ENCODE measurements at regions not wholly inside any gene's neighbourhood (a gene's known extent, or its start where the extent isn't known, plus 50 kb on each side); places are given as distances from the start of the nearest gene placed in this dataset.
"Not testable (repeated sequence)": the region's sequence is repeated elsewhere in the genome, so short reads cannot be mapped to it uniquely, and the experiment has no call there.

GRCh38 chr11:23887122-23887521 lies 609.7 kb upstream of the LUZP2 start:
- not testable (repeated sequence) for DNase-seq

- DNase-seq, result no peak
These were observed 603.7 kb upstream of the LUZP2 start for GRCh38 chr11:23893126-23893525.

GRCh38 chr11:23897453-23898286 lies 599.2 kb upstream of the LUZP2 start:
- DNase-seq, result no peak

- DNase-seq, result no peak
These were observed 593.7 kb upstream of the LUZP2 start for GRCh38 chr11:23903044-23903704.

- no peak for DNase-seq
These were observed 577.4 kb upstream of the LUZP2 start for GRCh38 chr11:23919455-23919854.

GRCh38 chr11:23923357-23923756 lies 573.5 kb upstream of the LUZP2 start:
- DNase-seq, result no peak

GRCh38 chr11:23924226-23924625 lies 572.6 kb upstream of the LUZP2 start:
- no peak for DNase-seq

GRCh38 chr11:23931443-23931842 lies 565.4 kb upstream of the LUZP2 start:
- DNase-seq, result no peak

- DNase-seq, result no peak
These were observed 564.4 kb upstream of the LUZP2 start for GRCh38 chr11:23932485-23932898.

- DNase-seq, result no peak
These were observed 563.1 kb upstream of the LUZP2 start for GRCh38 chr11:23933721-23934120.

- not testable (repeated sequence) for DNase-seq
These were observed 562.1 kb upstream of the LUZP2 start for GRCh38 chr11:23934671-23935270.

GRCh38 chr11:23942117-23942815 lies 554.6 kb upstream of the LUZP2 start:
- DNase-seq, result not testable (repeated sequence)

GRCh38 chr11:23944923-23945322 lies 551.9 kb upstream of the LUZP2 start:
- DNase-seq, result no peak

GRCh38 chr11:23947883-23948282 lies 549.0 kb upstream of the LUZP2 start:
- no peak for DNase-seq

- no peak for DNase-seq
These were observed 548.0 kb upstream of the LUZP2 start for GRCh38 chr11:23948851-23949250.

GRCh38 chr11:23953951-23954710 lies 542.7 kb upstream of the LUZP2 start:
- DNase-seq, result no peak

- no peak for DNase-seq
These were observed 542.1 kb upstream of the LUZP2 start for GRCh38 chr11:23954730-23955129.

- no peak for DNase-seq
These were observed 540.3 kb upstream of the LUZP2 start for GRCh38 chr11:23956586-23956985.

- DNase-seq, result no peak
These were observed 539.5 kb upstream of the LUZP2 start for GRCh38 chr11:23957314-23957713.

- no peak for DNase-seq
These were observed 537.4 kb upstream of the LUZP2 start for GRCh38 chr11:23959462-23959861.

GRCh38 chr11:23961503-23962338 lies 535.1 kb upstream of the LUZP2 start:
- DNase-seq, result no peak

GRCh38 chr11:23973244-23973643 lies 523.6 kb upstream of the LUZP2 start:
- DNase-seq, result no peak

All from midbrain (tissue), 1 donor.